NOMO-1 treated with DMSO at 0.1 percent for 48 hours (cell line): ENCODE measurements at regions not wholly inside any gene's neighbourhood (a gene's known extent, or its start where the extent isn't known, plus 50 kb on each side); places are given as distances from the start of the nearest gene placed in this dataset.
"Not testable (repeated sequence)": the region's sequence is repeated elsewhere in the genome, so short reads cannot be mapped to it uniquely, and the experiment has no call there.

Experiments
- DNase-seq: peaks from one replicate; lab custom pipeline; 2025; ENCODE audit not compliant: unreplicated experiment; lab: John Stamatoyannopoulos, UW

DNA sequence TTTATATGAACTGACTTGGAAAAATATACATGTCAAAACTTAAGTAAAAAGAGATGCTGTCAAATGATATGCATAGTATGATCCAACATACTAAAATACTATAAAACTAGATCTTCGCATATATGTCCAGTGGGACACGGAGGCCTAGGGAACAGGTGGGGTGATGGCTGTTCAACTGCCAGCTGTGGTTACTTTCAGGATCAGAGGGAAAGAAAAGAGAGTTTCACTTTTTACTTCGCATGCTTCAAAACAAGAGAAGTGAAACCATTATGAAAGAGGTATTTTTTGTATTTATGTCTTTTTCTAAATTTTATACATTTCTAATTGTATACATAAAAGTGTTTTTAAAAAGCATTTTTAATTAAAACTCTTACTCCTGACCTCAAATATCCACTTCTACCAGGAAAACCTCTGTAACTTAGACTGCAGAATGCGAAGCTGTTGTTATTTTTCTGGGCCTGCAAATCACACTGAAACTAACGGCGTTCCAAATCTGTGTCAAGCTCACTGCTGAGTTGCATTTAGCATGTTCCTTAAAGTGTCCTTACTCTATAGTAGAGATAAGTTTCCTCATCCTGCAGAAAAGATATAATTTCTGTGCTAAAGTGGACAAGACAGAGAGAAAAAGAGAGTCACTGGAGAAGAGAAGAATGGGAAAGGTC lies 97.8 kb upstream of the SLC35G4 start:
- DNase-seq, result peak; percentile 62

DNA sequence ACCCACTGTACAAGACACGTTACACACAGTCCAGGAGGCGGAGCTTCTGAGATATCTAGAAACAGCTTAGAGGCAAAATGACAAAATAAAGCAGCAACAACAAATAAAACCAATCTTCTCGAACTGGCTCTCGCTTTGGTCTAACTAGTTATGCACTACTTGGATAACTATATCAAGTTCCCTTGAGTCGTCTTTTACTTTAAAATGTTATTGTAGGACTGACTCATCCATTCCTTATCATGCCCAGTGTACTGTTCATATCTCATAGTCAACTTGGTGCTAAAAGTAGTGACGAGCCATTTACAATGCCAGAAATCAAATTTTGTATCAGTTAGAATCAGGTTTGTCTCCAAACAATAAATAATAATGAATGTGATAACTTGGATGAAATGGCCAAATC lies 102.5 kb upstream of the SLC35G4 start:
- DNase-seq, result no peak

DNA sequence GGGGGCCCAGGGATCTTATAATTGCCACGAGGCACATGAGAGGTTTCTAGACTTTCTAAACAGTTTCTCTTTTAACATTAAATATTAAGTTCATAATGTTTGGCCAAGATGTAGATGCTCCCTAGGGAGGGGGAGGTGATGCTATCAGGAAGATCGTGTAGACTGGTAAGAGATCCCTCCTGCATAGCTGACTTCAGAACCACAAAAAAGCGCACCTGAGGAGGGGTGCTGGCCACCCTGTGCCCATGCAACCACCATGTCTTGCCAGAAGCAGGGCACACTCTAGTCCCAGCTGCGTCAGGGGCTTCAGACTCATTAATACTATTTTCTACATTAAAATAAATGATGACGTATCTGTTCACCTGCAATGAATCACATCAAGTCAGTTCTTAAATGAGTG lies 103.4 kb upstream of the SLC35G4 start:
- DNase-seq, result no peak

DNA sequence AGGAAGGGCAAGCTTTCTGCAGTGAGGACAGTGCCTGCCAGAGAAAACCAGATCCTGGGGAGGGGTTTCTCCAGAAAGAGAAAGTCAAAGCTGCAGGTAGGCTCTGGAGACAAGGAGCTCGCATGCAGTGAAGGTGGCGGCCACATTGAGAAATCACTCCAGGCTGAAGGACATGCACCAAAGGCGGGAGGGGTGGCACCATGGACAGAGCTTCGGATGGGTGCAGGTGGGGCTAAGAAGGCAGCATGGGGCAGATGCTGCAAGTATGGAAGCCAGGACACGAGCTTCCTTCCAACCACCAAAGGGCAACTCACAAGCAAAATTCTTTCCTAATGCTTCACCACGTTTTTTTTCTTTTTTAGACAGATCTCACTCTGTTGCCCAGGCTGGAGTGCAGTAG lies 104.4 kb upstream of the SLC35G4 start:
- no peak for DNase-seq

DNA sequence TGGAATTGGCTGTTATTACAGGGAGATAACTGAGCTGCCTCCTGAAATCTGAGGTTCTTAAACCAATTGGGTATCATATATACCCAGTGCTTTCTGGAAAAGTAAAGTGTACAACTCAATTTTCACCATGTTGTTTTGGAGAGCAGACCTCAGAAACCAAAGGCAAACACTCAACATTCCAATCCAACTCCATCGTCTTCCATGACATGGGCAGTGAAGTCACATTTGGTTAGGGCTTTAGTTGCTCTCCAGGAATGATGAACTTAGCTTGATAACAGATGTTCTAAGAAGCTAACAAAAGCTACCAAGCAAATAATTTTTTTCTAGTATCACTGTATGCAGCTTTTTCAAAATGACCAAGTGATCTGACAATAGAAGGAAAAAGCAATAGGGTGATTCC lies 107.0 kb upstream of the SLC35G4 start:
- DNase-seq, result no peak

DNA sequence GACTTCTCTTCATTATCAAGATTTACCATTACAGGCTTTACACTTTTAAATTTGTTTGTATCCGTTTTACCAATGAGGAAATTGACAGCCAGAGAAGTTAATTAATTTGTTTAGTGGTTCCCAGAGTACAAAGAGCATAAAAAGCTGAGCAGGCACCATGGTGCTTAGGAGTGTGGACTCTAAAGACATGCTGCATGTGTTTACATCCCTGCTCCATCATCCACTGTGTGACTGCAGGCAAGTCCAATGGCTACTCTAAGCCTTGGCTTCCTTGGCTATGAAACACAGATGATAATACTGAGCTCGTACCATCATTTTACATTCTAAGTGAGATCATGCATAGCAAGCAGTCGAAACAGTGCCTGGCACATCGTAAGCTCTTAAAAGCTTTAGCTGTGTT lies 108.0 kb upstream of the SLC35G4 start:
- no peak for DNase-seq

DNA sequence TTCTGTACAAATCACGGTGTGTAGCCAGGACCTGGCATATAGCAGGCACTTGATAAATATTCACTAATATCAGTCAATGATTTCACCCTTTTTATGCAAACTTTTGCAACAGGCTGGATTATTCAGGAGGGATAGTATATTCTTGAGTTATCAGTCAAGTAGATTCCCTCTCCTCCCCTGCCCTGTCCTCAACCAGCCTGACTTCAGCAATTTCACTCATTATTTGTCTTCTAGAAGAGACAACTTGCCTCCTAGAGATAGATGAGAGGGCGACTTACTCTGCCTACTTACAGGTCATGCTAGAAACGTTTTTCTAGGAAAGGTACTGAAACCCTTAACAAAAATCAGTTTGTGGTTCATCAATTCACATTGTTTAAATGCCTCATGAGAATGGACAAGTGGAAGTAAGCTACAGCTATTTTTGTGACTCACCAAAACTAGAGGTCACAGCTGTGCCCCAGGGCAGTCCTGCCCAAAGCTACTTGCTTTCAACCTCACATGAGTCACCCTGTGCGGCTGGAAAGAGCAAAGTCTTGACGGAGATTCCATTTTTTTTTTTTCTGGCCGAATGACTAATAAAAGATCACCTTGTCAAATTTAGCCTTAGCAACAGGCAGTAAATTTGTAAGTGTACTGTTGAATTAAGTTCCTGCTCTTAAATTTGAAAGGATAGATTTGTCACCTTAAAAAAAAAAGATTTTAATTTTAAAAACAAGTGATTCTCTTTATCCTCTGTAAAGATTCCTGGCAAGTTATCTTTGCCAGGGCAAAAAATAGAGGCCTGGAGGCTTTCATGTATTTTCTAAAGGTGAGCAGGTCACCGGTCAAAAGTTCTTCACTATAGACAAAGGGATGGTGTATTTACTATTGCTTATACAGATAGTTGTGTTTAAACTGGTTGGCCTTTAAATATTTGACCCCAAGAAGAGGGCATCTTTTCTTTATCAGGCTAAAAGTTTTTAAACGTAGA lies 109.0 kb upstream of the SLC35G4 start:
- peak; percentile 76 for DNase-seq

DNA sequence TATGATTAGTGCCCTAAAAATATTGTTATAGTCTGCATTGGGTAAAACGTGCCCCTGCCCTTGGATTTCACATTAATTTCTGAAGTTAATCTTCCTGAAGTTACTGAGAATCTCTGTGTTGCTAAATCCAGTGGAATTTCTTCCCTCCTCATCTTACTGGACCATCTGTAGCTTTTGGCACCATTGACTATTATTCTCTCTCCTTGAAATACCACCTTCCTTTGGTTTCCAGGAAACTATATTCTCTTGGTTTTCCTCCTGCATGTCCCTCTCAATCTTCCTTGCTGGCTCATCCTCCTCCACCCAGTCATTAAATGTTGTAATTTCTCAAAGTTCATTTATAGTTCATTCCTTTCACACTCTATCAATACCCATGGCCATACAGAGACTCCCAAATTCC lies 110.6 kb upstream of the SLC35G4 start:
- DNase-seq, result no peak

DNA sequence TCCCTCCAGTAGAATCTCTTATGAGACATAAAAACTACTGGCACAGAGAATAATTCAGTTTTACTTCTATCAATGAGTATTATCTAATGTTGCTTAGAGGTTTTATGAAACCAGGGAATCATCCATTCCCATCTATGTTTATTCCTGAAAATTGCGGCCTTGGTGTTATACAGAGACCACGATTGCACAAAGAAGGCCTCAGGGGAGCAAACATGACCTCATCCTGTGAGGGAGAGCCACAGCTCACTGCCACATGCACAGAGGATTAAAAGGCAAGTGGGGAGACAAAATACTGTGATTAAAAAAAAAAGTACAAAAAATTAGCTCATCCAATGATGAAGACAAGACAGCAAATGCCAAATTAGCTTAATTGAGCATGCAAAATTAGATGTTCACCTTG lies 111.8 kb upstream of the SLC35G4 start:
- no peak for DNase-seq

DNA sequence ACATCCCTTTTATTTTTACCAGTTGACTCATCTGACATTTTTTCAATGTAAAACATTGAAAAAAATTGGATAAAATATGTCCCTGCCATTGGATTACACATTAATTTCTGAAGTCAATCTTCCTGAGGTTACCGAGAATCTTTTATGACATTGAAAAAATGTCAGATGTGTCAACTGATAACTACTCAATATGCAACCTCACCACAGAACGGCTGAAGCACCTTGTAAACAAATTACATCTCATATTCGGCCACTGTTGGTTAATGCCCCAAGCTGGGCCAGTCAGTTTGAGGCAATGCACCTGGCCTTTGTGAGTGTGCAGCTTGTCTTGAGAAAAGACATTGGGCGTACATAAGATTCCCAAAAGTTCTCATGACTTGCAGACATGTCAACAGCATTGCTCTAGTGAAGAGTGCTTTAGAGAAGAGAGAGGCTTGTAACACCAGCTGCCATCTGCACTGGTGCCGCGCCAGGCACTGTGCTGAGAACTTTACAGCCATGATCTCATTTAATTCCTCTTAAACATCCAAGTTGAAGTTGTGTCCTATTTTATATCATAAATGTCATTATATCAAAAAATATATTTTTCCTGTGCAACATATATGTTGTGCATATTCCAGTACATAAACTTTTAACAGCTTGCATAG lies 112.7 kb upstream of the SLC35G4 start:
- no peak for DNase-seq

DNA sequence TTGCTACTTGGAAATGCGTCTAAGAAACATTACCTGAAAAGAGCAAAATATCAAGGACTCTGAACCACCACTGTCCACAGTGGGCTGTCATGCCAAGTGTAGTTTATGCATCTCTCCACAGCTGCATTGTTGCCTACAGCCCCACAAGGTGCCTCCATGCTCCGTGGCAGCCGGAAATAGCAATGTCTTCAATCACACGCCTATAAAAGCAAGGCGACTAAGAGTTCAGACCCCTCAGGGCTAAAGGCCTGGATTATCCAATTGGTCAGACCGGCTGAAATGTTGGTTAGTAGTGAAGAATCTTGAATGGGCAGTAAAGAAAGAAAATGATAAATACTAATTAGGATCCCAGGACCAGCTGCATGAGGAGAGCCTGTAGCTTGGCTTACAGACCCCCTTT lies 114.0 kb upstream of the SLC35G4 start:
- no peak for DNase-seq

DNA sequence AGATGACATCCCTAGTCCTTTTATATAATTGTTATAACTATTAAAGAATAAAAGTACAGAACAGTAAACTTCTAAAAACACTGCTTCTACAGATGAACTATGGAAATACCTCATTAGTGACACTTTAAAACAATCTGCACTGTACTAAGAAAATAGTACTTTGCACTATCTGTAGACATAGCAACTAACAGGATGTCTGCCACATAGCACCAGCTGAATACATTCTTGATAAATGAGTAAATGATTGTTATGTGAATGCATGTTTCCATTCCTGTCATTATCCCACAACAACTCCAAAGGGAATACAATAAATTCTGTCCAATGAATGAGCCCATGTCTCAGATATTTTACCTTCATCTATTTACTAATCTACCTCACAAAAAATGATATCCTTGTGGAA lies 115.3 kb upstream of the SLC35G4 start:
- no peak for DNase-seq

DNA sequence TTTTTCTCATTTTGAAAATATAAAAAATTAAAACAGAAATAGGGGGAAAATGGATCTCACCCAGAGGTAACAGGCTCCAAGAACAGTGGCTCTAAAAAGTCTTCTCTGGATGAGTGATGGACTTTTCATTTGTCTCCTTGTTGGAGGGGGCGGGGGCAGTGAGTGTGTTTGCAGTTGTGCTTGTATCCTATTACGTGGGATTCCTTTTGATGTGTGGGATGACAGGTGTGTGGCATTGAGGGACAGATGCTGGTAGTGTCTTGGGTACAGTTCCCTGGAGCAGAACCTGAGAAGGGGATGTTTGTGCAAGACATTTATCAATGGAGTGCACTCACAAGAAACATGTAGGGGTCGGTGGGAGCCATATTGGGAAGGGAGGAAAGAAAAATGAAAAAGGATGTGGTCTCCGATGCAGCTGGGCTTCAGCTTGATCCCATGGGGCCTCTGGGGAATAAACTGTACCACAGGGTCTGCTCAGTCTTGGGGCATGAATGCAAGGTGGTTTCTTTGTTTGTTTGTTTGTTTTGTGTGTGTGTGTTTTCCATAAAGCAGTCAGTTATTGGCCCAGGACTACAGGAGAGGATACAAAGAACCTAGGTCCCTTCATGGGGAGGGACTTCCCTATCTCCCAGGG lies 120.0 kb upstream of the SLC35G4 start:
- DNase-seq, result no peak

DNA sequence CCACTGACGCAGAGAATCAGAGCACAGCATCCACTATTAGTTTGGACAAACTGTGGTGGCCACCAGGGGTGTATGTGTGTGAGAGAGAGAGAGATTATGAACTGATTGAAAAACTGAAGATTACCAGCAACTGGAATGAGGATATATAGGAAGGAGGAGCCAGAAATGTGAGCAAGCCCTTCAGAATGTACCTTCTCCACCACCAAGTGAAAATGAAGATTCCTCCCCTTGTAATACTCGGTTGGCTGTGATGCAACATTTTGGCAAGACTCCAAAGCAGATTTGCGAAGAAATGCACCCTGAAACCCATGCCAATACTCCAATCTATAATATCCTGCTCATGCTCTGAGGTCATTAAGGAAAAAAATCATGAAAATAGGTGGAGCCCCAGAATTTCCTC lies 121.2 kb upstream of the SLC35G4 start:
- no peak for DNase-seq

DNA sequence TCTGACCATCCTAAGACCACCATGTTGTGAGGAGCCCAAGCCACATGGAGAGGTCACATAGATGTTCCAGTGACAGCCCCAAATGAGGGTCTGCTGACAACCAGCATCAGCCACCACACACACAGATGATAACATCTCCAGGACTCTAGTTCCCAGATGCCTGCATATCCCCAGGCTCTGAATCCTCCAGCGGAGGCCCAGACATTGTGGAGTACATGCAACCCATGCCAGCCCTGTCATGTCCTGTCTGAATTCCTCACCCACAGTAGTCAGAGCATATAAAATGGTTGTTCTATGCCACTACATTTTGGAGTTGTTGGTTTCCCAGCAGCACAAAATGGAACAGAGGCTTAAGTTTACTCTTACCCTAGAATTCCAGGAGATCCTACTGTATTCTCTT lies 122.0 kb upstream of the SLC35G4 start:
- DNase-seq, result no peak

DNA sequence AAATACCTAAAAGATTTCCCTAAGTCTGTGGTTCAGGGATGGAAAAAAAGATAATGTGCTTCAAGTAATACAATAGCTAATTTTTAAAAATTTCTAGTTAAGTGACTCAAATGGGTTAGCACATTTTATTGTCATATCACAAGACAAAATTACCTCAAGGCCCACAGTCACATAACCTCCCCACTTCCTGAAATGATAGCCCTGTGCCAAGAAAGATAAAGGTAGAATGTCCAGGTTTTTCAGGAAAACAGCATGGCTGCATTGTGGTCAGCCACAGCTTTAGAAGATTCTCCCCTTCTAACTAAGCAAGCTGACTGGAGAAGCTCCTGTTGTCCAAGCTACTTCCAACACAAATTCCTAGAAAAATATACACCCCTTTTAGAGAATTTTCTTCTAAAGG lies 127.1 kb upstream of the SLC35G4 start:
- no peak for DNase-seq

DNA sequence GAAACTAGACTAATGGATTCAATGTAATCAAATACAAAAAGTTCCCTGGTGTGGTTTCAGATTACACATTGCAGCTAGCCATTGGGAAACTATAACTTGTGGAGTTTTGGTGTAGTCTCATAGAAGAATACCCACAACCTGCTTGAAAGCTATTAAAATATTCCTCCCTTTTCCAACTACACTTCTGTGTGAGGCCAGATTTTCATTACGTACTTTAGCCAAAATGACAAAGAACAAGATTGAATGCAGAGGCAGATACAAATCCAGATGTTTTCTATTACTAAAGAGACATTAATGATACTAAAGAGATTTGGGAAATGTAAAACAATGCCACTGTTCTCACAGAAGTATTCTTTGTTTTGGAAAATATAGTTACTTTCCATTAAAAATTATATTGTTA lies 128.7 kb upstream of the SLC35G4 start:
- DNase-seq, result no peak

DNA sequence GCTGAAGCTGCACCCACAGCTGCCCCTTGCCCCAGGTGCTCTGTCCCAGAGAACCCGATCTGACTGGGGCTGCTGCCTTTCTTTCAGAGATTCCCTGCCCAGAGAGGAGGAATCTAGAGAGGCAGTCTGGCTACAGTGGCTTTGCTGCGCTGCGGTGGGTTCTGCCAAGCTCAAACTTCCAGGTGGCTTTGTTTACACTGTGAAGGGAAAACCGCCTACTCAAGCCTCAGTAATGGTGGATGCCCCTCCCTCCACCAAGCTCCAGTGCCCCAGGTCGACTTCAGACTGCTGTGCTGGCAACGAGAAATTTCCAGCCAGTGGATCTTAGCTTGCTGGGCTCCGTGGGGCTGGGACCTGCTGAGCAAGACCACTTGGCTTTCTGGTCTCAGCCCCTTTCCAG lies 130.4 kb upstream of the SLC35G4 start:
- not testable (repeated sequence) for DNase-seq

DNA sequence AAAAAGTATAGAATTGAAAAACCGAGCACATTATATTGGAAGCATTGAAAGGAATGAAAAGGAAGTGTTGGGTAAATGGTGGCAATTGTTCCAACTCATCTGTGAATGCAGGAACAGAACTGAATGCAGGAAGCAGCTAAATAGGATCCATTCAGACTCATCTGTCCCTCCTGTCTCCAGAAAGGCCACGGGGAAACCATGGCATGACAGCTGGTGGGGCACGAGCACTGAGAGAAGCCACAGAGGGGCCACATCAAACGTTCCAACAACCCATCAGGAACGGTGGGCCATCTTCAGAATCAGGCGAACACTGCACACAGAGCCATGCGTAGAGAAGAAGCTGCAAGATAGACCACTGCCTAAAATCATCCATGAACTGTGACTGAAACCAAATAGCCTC lies 138.5 kb upstream of the SLC35G4 start:
- no peak for DNase-seq

DNA sequence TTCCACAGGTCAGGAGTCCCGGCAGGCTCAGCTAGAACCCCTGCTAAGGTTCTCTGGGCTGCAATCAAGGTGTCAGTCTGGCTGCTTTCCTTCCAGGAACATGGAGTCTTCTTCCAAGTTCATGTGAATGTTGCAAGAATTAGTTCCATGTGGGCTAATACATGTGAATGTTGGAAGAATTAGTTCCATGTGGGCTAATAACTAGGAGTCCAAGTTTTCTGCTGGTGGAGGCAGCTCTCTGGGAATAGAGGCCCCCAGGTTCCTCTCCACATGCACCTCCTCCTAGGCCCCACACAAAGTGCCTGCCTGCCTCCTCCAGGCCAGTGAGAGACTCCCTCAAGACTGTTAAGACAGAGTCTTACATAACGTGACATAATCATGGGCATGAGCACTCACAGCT lies 140.8 kb upstream of the SLC35G4 start:
- DNase-seq, result no peak

DNA sequence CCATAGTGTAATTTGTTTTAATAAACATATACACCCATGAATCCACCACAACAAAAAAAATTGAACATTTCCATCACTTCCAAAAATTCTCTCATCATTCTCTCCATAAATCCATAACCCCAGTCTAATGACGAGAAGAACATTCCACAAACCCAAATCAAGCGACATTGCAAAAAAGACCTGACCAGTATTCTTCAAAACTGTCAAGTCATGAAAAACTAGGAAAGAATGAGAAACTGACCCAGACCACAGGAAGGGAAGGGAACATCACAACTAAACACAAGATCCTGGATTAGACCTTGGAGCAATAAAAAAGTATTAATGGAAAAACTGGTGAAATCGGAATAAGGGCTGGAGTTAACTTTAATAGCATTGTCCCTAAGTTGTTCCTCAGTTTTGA lies 141.3 kb upstream of the SLC35G4 start:
- no peak for DNase-seq

DNA sequence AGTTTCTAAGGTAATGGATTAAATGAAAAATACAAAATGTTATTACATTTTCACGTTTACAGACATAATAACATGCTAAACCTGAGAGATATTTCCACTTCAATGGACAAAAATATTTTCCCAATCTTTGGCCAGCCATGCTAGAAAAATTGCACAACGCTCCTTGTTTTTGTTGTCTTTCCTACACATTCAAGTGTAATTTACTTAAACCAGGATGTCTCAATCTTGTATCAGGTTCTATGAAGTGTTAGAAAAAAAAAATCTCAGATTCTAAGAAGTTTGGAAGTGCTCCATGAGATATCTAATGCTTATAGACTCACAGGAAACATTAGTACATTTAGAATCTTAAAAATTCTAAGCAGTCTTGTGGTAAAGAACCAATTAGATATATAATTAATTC lies 141.8 kb upstream of the SLC35G4 start:
- DNase-seq, result no peak
